ENCODE measurements at regions not wholly inside any gene's neighbourhood (a gene's known extent, or its start where the extent isn't known, plus 50 kb on each side); places are given as distances from the start of the nearest gene placed in this dataset.

DNA sequence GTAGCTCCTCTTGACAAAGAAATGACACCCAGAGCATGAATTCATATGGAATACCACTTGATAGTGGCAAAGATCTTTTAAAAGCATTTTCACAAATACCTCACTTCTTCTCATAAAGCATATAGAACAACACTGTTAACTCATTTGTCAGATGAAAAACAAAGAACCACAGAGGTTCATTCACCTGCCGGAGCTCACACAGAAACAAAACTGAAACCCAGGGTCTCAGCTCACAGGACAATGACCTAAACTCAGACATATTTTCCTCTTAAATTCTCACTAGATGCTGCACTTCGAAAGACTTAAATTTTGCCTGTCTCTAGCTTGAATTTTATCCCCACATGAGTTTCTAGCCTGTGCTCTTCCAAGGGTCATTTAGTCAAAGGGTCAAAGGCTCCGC lies 339.0 kb downstream of the KCNN2 start (continued):
- no peak for TF ChIP-seq ZMAT4 (CRISPR knock-in tag; IDR thresholded peaks at IDR 0.05)
- no peak for TF ChIP-seq ATF1 (CRISPR knock-in tag; IDR thresholded peaks at IDR 0.05)
- TF ChIP-seq SOX15 (CRISPR knock-in tag; IDR thresholded peaks at IDR 0.05): no peak
- TF ChIP-seq FOXK1 (CRISPR knock-in tag; IDR thresholded peaks at IDR 0.05): no peak
- TF ChIP-seq NFATC4 (CRISPR knock-in tag; IDR thresholded peaks at IDR 0.05): no peak
- no peak for TF ChIP-seq OVOL2 (CRISPR knock-in tag; IDR thresholded peaks at IDR 0.05; ENCODE audit: borderline replicate concordance)
- TF ChIP-seq TCF7 (CRISPR knock-in tag; IDR thresholded peaks at IDR 0.05; ENCODE audit: low read depth): no peak

- DNase-seq (ENCODE audit: low spot score): no peak
- POLR2A ChIA-PET: no interaction called here
- Mint-ChIP-seq H3K4me1 (no peaks in the 10 kb centered on the region), H3K4me3 (no peak overlapping the region), H3K9me3 (peaks cover 71% of the 10 kb centered on the region), H3K36me3 (peaks cover 41% of the 10 kb centered on the region), H3K27ac (no peak overlapping the region), H3K27me3 (ENCODE audit: low read depth) (peaks cover 3% of the 10 kb centered on the region; the same call in 1 of the 2 replicates)
- no peak for ATAC-seq
- TF ChIP-seq ZNF263 (CRISPR knock-in tag; IDR thresholded peaks at IDR 0.05; ENCODE audit: low read depth) (no peak), ZNF396 (CRISPR knock-in tag; IDR thresholded peaks at IDR 0.05; ENCODE audit: borderline replicate concordance) (no peak), ZNF671 (CRISPR knock-in tag; IDR thresholded peaks at IDR 0.05) (no peak), PRRX2 (CRISPR knock-in tag; IDR thresholded peaks at IDR 0.05) (no peak), E2F5 (CRISPR knock-in tag; IDR thresholded peaks at IDR 0.05) (no peak), ZNF532 (CRISPR knock-in tag; IDR thresholded peaks at IDR 0.05; ENCODE audit: borderline replicate concordance) (no peak), HMGA2 (CRISPR knock-in tag; IDR thresholded peaks at IDR 0.05) (no peak), RELA (CRISPR knock-in tag; IDR thresholded peaks at IDR 0.05; ENCODE audit: borderline replicate concordance) (no peak), NFE2L1 (CRISPR knock-in tag; IDR thresholded peaks at IDR 0.05) (no peak), ZSCAN18 (CRISPR knock-in tag; IDR thresholded peaks at IDR 0.05) (no peak)
- CTCF ChIA-PET: no interaction called here
These were observed 333.5 kb downstream of the KCNN2 start for GRCh38 chr5:114695292-114695904.

- CTCF ChIA-PET: no interaction called here
- H3K27me3 Mint-ChIP-seq (ENCODE audit: low read depth): no peaks in the 10 kb centered on the region
- H3K27ac Mint-ChIP-seq: no peak overlapping the region
- DNase-seq (ENCODE audit: low spot score): no peak
- no peak overlapping the region for H3K4me3 Mint-ChIP-seq
- H3K36me3 Mint-ChIP-seq: peaks cover 1% of the 10 kb centered on the region; the same call in 1 of the 2 replicates
- peaks cover 18% of the 10 kb centered on the region for H3K9me3 Mint-ChIP-seq
- POLR2A ChIA-PET: no interaction called here
- H3K4me1 Mint-ChIP-seq: no peaks in the 10 kb centered on the region
- ATAC-seq: no peak
- no peak for TF ChIP-seq OVOL2 (CRISPR knock-in tag; IDR thresholded peaks at IDR 0.05; ENCODE audit: borderline replicate concordance)
- TF ChIP-seq GRHL2 (CRISPR knock-in tag; IDR thresholded peaks at IDR 0.05; ENCODE audit: insufficient replicate concordance, severe bottlenecking): no peak
- TF ChIP-seq ATF2 (CRISPR knock-in tag; IDR thresholded peaks at IDR 0.05; ENCODE audit: borderline replicate concordance, low read depth): no peak
- no peak for TF ChIP-seq ZMAT4 (CRISPR knock-in tag; IDR thresholded peaks at IDR 0.05)
- no peak for TF ChIP-seq FOXK1 (CRISPR knock-in tag; IDR thresholded peaks at IDR 0.05)
- no peak for TF ChIP-seq FOXP1 (CRISPR knock-in tag; IDR thresholded peaks at IDR 0.05; ENCODE audit: borderline replicate concordance)
- TF ChIP-seq TCF7 (CRISPR knock-in tag; IDR thresholded peaks at IDR 0.05; ENCODE audit: low read depth): no peak
These were observed 324.5 kb downstream of the KCNN2 start for GRCh38 chr5:114686356-114686755.
